Astrocyte (in vitro differentiated cells and primary cell): ENCODE measurements at regions not wholly inside any gene's neighbourhood (a gene's known extent, or its start where the extent isn't known, plus 50 kb on each side); places are given as distances from the start of the nearest gene placed in this dataset.
A peak's percentile ranks its signal among the peaks of the same experiment; 100 is the strongest.
"Not testable (repeated sequence)": the region's sequence is repeated elsewhere in the genome, so short reads cannot be mapped to it uniquely, and the experiment has no call there.

Source experiments
- DNase-seq: peaks from one replicate; pipeline ENCODE4 v3.0.0-alpha.2; 2010; ENCODE audit warnings: low read depth
- FAIRE-seq: peaks from 2 replicates; lab custom pipeline; 2011; peaks lifted over from hg19 to GRCh38; lab: Jason Lieb, UNC
- H2AFZ ChIP-seq: 2 replicates; pipeline ENCODE4 v1.6.0; 2012; ENCODE audit warnings: low read depth, low read length, inconsistent platforms
- H3K27ac ChIP-seq: 2 replicates; pipeline ENCODE4 v1.5.1; 2011; ENCODE audit warnings: low read depth, low read length, inconsistent platforms
- H3K27me3 ChIP-seq: 2 replicates; pipeline ENCODE4 v1.6.0; 2011; ENCODE audit warnings: low read length, inconsistent platforms; ENCODE audit not compliant: insufficient read depth
- H3K36me3 ChIP-seq: 2 replicates; pipeline ENCODE4 v1.5.1; 2011; ENCODE audit warnings: low read length, inconsistent platforms; ENCODE audit not compliant: insufficient read depth
- H3K4me1 ChIP-seq: 2 replicates; pipeline ENCODE4 v1.5.1; 2011; ENCODE audit warnings: low read length, inconsistent platforms; ENCODE audit not compliant: insufficient read depth
- H3K4me2 ChIP-seq: 2 replicates; pipeline ENCODE4 v1.6.0; 2012; ENCODE audit warnings: low read length, inconsistent platforms
- H3K4me3 ChIP-seq: 2 replicates; pipeline ENCODE4 v1.5.1; 2011; ENCODE audit warnings: low read depth, mild to moderate bottlenecking, low read length, inconsistent platforms; ENCODE audit not compliant: insufficient read depth
- H3K79me2 ChIP-seq: 2 replicates; pipeline ENCODE4 v1.6.0; 2012; ENCODE audit warnings: mild to moderate bottlenecking, low read length, inconsistent platforms; ENCODE audit not compliant: insufficient read depth
- H3K9ac ChIP-seq: 2 replicates; pipeline ENCODE4 v1.6.0; 2012; ENCODE audit warnings: mild to moderate bottlenecking, low read length, inconsistent platforms
- H3K9me3 ChIP-seq: 2 replicates; pipeline ENCODE4 v1.5.1; 2012; ENCODE audit warnings: low read depth, mild to moderate bottlenecking, low read length, inconsistent platforms; ENCODE audit not compliant: insufficient read depth
- H4K20me1 ChIP-seq: 2 replicates; pipeline ENCODE4 v1.6.0; 2012; ENCODE audit warnings: low read length, inconsistent platforms; ENCODE audit not compliant: insufficient read depth
- H3K27ac Mint-ChIP-seq: one replicate; pipeline ENCODE4 v1.8.0; 2021; ENCODE audit warnings: mild to moderate bottlenecking, mixed read lengths; ENCODE audit not compliant: unreplicated experiment
- H3K27me3 Mint-ChIP-seq: one replicate; pipeline ENCODE4 v1.8.0; 2021; ENCODE audit warnings: low read depth, mixed read lengths; ENCODE audit not compliant: unreplicated experiment
- H3K36me3 Mint-ChIP-seq: one replicate; pipeline ENCODE4 v1.8.0; 2021; ENCODE audit warnings: low read depth, mixed read lengths; ENCODE audit not compliant: unreplicated experiment
- H3K4me1 Mint-ChIP-seq: one replicate; pipeline ENCODE4 v1.8.0; 2021; ENCODE audit warnings: low read depth, mixed read lengths; ENCODE audit not compliant: unreplicated experiment
- H3K4me3 Mint-ChIP-seq: one replicate; pipeline ENCODE4 v1.8.0; 2021; ENCODE audit warnings: mild to moderate bottlenecking, moderate library complexity, mixed read lengths; ENCODE audit not compliant: unreplicated experiment
- H3K9me3 Mint-ChIP-seq: one replicate; pipeline ENCODE4 v1.8.0; 2021; ENCODE audit warnings: mild to moderate bottlenecking, mixed read lengths; ENCODE audit not compliant: unreplicated experiment
- EZH2 ChIP-seq: IDR thresholded peaks from 2 replicates; pipeline ENCODE4 v1.6.1; 2012; ENCODE audit warnings: mild to moderate bottlenecking, low read length, inconsistent platforms; ENCODE audit not compliant: insufficient read depth
- TF ChIP-seq, protein P1 (sequence below): IDR thresholded peaks from 2 replicates; pipeline ENCODE4 v1.5.1; 2011; ENCODE audit warnings: low read depth, mild to moderate bottlenecking, inconsistent platforms, low read length, moderate library complexity; ENCODE audit not compliant: insufficient read depth

DNA sequence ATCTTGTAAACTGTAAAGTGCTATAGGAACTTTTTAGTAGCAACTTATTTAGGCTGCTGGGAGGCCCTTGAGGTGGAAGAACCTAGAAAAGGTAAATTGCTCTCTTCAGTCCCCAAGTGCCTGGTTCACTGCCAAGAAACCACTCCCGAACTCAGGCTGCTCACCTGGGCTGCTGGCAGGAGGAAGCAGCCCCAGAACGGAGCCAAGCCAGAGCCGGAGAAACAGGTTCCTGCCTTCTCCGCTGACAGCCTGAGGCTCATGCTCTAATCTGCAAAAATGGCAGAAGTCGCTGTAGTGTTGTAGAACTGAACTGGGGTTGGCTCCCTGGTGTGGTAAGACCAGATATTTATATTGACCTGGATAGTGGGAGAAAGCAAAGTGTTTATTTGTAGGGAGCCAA lies 136.0 kb downstream of the CUL2 start:
- TF ChIP-seq, protein P1, sequence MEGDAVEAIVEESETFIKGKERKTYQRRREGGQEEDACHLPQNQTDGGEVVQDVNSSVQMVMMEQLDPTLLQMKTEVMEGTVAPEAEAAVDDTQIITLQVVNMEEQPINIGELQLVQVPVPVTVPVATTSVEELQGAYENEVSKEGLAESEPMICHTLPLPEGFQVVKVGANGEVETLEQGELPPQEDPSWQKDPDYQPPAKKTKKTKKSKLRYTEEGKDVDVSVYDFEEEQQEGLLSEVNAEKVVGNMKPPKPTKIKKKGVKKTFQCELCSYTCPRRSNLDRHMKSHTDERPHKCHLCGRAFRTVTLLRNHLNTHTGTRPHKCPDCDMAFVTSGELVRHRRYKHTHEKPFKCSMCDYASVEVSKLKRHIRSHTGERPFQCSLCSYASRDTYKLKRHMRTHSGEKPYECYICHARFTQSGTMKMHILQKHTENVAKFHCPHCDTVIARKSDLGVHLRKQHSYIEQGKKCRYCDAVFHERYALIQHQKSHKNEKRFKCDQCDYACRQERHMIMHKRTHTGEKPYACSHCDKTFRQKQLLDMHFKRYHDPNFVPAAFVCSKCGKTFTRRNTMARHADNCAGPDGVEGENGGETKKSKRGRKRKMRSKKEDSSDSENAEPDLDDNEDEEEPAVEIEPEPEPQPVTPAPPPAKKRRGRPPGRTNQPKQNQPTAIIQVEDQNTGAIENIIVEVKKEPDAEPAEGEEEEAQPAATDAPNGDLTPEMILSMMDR = no peak
- TF ChIP-seq EZH2 = no peak
- Histone ChIP-seq H2AFZ (no peak overlapping the region), H3K27me3 (no peaks in the 10 kb centered on the region), H3K4me2 (no peak overlapping the region), H3K36me3 (no peaks in the 10 kb centered on the region), H3K79me2 (no peaks in the 10 kb centered on the region), H3K27ac (no peak overlapping the region), H3K9me3 (no peaks in the 10 kb centered on the region), H4K20me1 (no peaks in the 10 kb centered on the region), H3K4me3 (no peak overlapping the region), H3K4me1 (no peaks in the 10 kb centered on the region), H3K9ac (no peak overlapping the region)
- Mint-ChIP-seq H3K27ac (no peak overlapping the region), H3K4me1 (no peaks in the 10 kb centered on the region), H3K27me3 (peaks cover 9% of the 10 kb centered on the region), H3K4me3 (no peak overlapping the region), H3K9me3 (no peaks in the 10 kb centered on the region), H3K36me3 (no peaks in the 10 kb centered on the region)
- DNase-seq = no peak
- FAIRE-seq = no peak

DNA sequence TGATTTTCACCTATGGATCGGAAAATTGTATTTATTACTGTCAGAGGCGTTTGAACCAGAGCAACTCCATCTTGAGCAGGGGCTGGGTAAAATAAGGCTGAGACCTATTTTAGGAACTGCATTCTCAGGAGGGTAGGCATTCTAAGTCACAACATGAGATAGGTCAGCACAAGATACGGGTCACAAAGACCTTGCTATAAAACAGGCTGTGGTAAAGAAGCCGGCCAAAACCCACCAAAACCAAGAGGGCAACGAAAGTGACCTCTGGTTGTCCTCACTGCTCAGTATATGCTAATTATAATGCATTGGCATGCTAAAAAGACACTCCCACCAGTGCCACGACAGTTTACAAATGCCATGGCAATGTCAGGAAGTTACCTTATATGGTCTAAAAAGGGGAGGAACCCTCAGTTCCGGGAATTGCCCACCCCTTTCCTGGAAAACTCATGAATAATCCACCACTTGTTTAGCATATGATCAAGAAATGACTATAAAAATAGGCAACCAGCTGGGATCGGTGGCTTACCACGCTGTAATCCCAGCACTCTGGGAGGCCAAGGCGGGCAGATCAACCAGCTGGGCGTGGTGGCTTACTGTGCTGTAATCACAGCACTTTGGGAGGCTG lies 136.3 kb upstream of the PARD3 start:
- not testable (repeated sequence) for H3K36me3 ChIP-seq, H2AFZ ChIP-seq, H3K36me3 Mint-ChIP-seq, FAIRE-seq, H3K4me1 Mint-ChIP-seq, H3K4me3 Mint-ChIP-seq, H3K4me2 ChIP-seq, H3K4me3 ChIP-seq, H3K9ac ChIP-seq, H3K79me2 ChIP-seq, H3K9me3 ChIP-seq, H3K27me3 ChIP-seq, H3K9me3 Mint-ChIP-seq, H3K27me3 Mint-ChIP-seq, H4K20me1 ChIP-seq, H3K27ac Mint-ChIP-seq, H3K4me1 ChIP-seq, H3K27ac ChIP-seq
- peak; percentile 60 for DNase-seq

DNA sequence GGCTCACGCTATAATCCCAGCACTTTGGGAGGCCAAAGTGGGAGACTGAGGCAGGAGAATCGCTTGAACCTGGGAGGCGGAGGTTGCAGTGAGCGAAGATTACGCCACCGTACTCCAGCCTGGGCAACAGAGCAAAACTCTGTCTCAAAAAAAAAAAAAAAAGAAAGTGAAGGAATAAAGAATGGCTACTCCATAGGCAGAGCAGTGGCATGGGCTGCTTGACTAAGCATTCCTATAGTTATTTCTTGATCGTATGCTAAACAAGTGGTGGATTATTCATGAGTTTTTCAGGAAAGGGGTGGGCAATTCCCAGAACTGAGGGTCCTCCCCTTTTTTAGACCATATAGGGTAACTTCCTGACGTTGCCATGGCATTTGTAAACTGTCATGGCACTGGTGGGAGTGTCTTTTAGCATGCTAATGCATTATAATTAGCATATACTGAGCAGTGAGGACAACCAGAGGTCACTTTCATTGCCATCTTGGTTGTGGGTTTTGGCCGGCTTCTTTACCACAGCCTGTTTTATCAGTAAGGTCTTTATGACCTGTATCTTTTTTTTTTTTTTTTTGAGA lies 130.9 kb upstream of the PARD3 start:
- not testable (repeated sequence) for H4K20me1 ChIP-seq, H3K4me2 ChIP-seq, H3K9me3 Mint-ChIP-seq, H3K27ac ChIP-seq, H3K4me3 ChIP-seq, H3K9ac ChIP-seq, H3K79me2 ChIP-seq, H3K27me3 Mint-ChIP-seq, DNase-seq, H3K4me3 Mint-ChIP-seq, H3K27me3 ChIP-seq, H3K4me1 ChIP-seq, H3K4me1 Mint-ChIP-seq, H3K36me3 Mint-ChIP-seq, H3K27ac Mint-ChIP-seq, FAIRE-seq, H3K9me3 ChIP-seq, H3K36me3 ChIP-seq, H2AFZ ChIP-seq
